Mesendoderm (in vitro differentiated cells): ENCODE measurements at regions not wholly inside any gene's neighbourhood (a gene's known extent, or its start where the extent isn't known, plus 50 kb on each side); places are given as distances from the start of the nearest gene placed in this dataset.

Experiments used
- DNase-seq: peaks from one replicate; pipeline ENCODE4 v3.0.0; 2013
- H2AK5ac ChIP-seq: 2 replicates; pipeline ENCODE4 v1.6.1; 2013; ENCODE audit warnings: low read length, inconsistent platforms
- H2BK120ac ChIP-seq: 2 replicates; pipeline ENCODE4 v1.6.1; 2013; ENCODE audit warnings: low read depth, mild to moderate bottlenecking, low read length, moderate library complexity, mixed read lengths
- H2BK15ac ChIP-seq: replicated peaks from 2 replicates; pipeline ENCODE4 v1.6.1; 2013; ENCODE audit warnings: low read depth, mild to moderate bottlenecking, moderate library complexity
- H2BK5ac ChIP-seq: 2 replicates; pipeline ENCODE4 v1.6.1; 2013; ENCODE audit warnings: low read length, inconsistent platforms
- H3K18ac ChIP-seq: 2 replicates; pipeline ENCODE4 v1.6.1; 2013; ENCODE audit warnings: mild to moderate bottlenecking, low read length, mixed read lengths
- H3K23ac ChIP-seq: one replicate; pipeline ENCODE4 v1.6.1; 2013; ENCODE audit warnings: low read length
- H3K27ac ChIP-seq: 2 replicates; pipeline ENCODE4 v1.5.1; 2013; ENCODE audit warnings: low read depth, mild to moderate bottlenecking, inconsistent platforms, low read length, moderate library complexity
- H3K27me3 ChIP-seq: 2 replicates; pipeline ENCODE4 v1.6.1; 2013; ENCODE audit warnings: low read length, control low read depth, mild to moderate bottlenecking, inconsistent platforms; ENCODE audit not compliant: insufficient read depth, poor library complexity
- H3K36me3 ChIP-seq: 2 replicates; pipeline ENCODE4 v1.6.1; 2013; ENCODE audit warnings: low read length, inconsistent platforms; ENCODE audit not compliant: control insufficient read depth, insufficient read depth
- H3K4ac ChIP-seq: one replicate; pipeline ENCODE4 v1.6.1; 2013; ENCODE audit warnings: low read depth, mild to moderate bottlenecking, low read length, moderate library complexity
- H3K4me1 ChIP-seq: 2 replicates; pipeline ENCODE4 v1.6.1; 2013; ENCODE audit warnings: low read depth, low read length, inconsistent platforms; ENCODE audit not compliant: control insufficient read depth
- H3K4me2 ChIP-seq: 2 replicates; pipeline ENCODE4 v1.6.1; 2013; ENCODE audit warnings: low read length
- H3K4me3 ChIP-seq: 2 replicates; pipeline ENCODE4 v1.5.1; 2013; ENCODE audit warnings: mild to moderate bottlenecking, low read length
- H3K56ac ChIP-seq: one replicate; pipeline ENCODE4 v1.6.1; 2013; ENCODE audit warnings: low read length
- H3K79me1 ChIP-seq: 2 replicates; pipeline ENCODE4 v1.6.1; 2013; ENCODE audit warnings: low read length, inconsistent platforms
- H3K79me2 ChIP-seq: 2 replicates; pipeline ENCODE4 v1.6.1; 2013; ENCODE audit warnings: mild to moderate bottlenecking, low read length; ENCODE audit not compliant: control insufficient read depth, insufficient read depth
- H3K9ac ChIP-seq: 2 replicates; pipeline ENCODE4 v1.6.1; 2013; ENCODE audit warnings: low read length, inconsistent platforms
- H4K5ac ChIP-seq: one replicate; pipeline ENCODE4 v1.6.1; 2013; ENCODE audit warnings: low read length
- H4K8ac ChIP-seq: one replicate; pipeline ENCODE4 v1.6.1; 2013; ENCODE audit warnings: low read depth, mild to moderate bottlenecking, control low read depth, low read length, moderate library complexity
- WGBS: extraction: QIAGEN DNeasy Blood & Tissue Kit; methylation state at CpG from one replicate; pipeline ENCODE4 v1.1.7; 2013; ENCODE audit warnings: low lambda C conversion rate, missing lambda C conversion rate; ENCODE audit not compliant: insufficient coverage; ENCODE audit errors: extremely low coverage; 5-methylcytosine and 5-hydroxymethylcytosine counted together

- Histone ChIP-seq H3K79me1 (no peaks in the 10 kb centered on the region), H3K79me2 (no peaks in the 10 kb centered on the region), H2BK120ac (no peak overlapping the region), H3K4me1 (no peaks in the 10 kb centered on the region), H3K27ac (no peak overlapping the region), H3K27me3 (no peaks in the 10 kb centered on the region), H4K8ac (no peak overlapping the region), H3K9ac (no peak overlapping the region), H2AK5ac (no peak overlapping the region), H3K18ac (no peak overlapping the region), H2BK5ac (no peak overlapping the region), H3K4me2 (no peak overlapping the region), H3K4me3 (no peak overlapping the region), H4K5ac (no peak overlapping the region), H2BK15ac (no peak overlapping the region), H3K23ac (no peak overlapping the region), H3K36me3 (no peaks in the 10 kb centered on the region), H3K56ac (no peak overlapping the region), H3K4ac (no peak overlapping the region)
- DNase-seq, result no peak
- no CpG with 5 or more reads among the region's 4 CpGs for WGBS
These were observed 71.7 kb upstream of the TMPRSS2 start for GRCh38 chr21:41579692-41580091.

- H3K4me2 ChIP-seq, result no peak overlapping the region
- no peak overlapping the region for H3K9ac ChIP-seq
- no peak overlapping the region for H4K8ac ChIP-seq
- H3K4ac ChIP-seq, result no peak overlapping the region
- H3K79me2 ChIP-seq, result no peaks in the 10 kb centered on the region
- H3K36me3 ChIP-seq, result no peaks in the 10 kb centered on the region
- H2BK15ac ChIP-seq, result no peak overlapping the region
- no peak overlapping the region for H3K56ac ChIP-seq
- no peak overlapping the region for H3K27ac ChIP-seq
- no peaks in the 10 kb centered on the region for H3K4me1 ChIP-seq
- H3K23ac ChIP-seq, result no peak overlapping the region
- H3K4me3 ChIP-seq, result no peak overlapping the region
- H3K79me1 ChIP-seq, result no peaks in the 10 kb centered on the region
- no CpG with 5 or more reads among the region's 2 CpGs for WGBS
- H2BK120ac ChIP-seq, result no peak overlapping the region
- H2AK5ac ChIP-seq, result no peak overlapping the region
- no peak for DNase-seq
- no peak overlapping the region for H3K18ac ChIP-seq
- no peak overlapping the region for H2BK5ac ChIP-seq
- H3K27me3 ChIP-seq, result no peaks in the 10 kb centered on the region
- no peak overlapping the region for H4K5ac ChIP-seq
These were observed 70.8 kb upstream of the TMPRSS2 start for GRCh38 chr21:41578716-41579115.

- no peaks in the 10 kb centered on the region for H3K79me1 ChIP-seq
- no peak overlapping the region for H3K27ac ChIP-seq
- H3K9ac ChIP-seq, result no peak overlapping the region
- no peak for DNase-seq
- H2AK5ac ChIP-seq, result no peak overlapping the region
- no peak overlapping the region for H3K4ac ChIP-seq
- no peak overlapping the region for H2BK120ac ChIP-seq
- no peak overlapping the region for H3K4me2 ChIP-seq
- H2BK15ac ChIP-seq, result no peak overlapping the region
- H3K23ac ChIP-seq, result no peak overlapping the region
- no peak overlapping the region for H4K8ac ChIP-seq
- no peak overlapping the region for H3K4me3 ChIP-seq
- no peaks in the 10 kb centered on the region for H3K27me3 ChIP-seq
- H3K79me2 ChIP-seq, result no peaks in the 10 kb centered on the region
- no peak overlapping the region for H3K18ac ChIP-seq
- WGBS, result no CpG with 5 or more reads among the region's 1 CpG
- no peaks in the 10 kb centered on the region for H3K36me3 ChIP-seq
- H2BK5ac ChIP-seq, result no peak overlapping the region
- H3K4me1 ChIP-seq, result no peaks in the 10 kb centered on the region
- no peak overlapping the region for H4K5ac ChIP-seq
- no peak overlapping the region for H3K56ac ChIP-seq
These were observed 70.1 kb upstream of the TMPRSS2 start for GRCh38 chr21:41578083-41578482.

- no peak for DNase-seq
- no peak overlapping the region for H3K18ac ChIP-seq
- H2BK120ac ChIP-seq, result no peak overlapping the region
- WGBS, result no CpG with 5 or more reads among the region's 4 CpGs
- H3K9ac ChIP-seq, result no peak overlapping the region
- no peak overlapping the region for H2AK5ac ChIP-seq
- no peaks in the 10 kb centered on the region for H3K4me1 ChIP-seq
- no peaks in the 10 kb centered on the region for H3K79me2 ChIP-seq
- H2BK5ac ChIP-seq, result no peak overlapping the region
- no peak overlapping the region for H3K4ac ChIP-seq
- no peak overlapping the region for H3K4me3 ChIP-seq
- H3K27ac ChIP-seq, result no peak overlapping the region
- H2BK15ac ChIP-seq, result no peak overlapping the region
- H3K23ac ChIP-seq, result no peak overlapping the region
- H3K56ac ChIP-seq, result no peak overlapping the region
- no peaks in the 10 kb centered on the region for H3K79me1 ChIP-seq
- H3K27me3 ChIP-seq, result no peaks in the 10 kb centered on the region
- H4K8ac ChIP-seq, result no peak overlapping the region
- H4K5ac ChIP-seq, result no peak overlapping the region
- no peaks in the 10 kb centered on the region for H3K36me3 ChIP-seq
- H3K4me2 ChIP-seq, result no peak overlapping the region
These were observed 68.2 kb upstream of the TMPRSS2 start for GRCh38 chr21:41576013-41576615.

GRCh38 chr21:41573902-41574690 lies 66.1 kb upstream of the TMPRSS2 start:
- no CpG with 5 or more reads among the region's 5 CpGs for WGBS
- no peak overlapping the region for H3K56ac ChIP-seq

More at GRCh38 chr21:41573902-41574690, 66.1 kb upstream of the TMPRSS2 start:
- no peak overlapping the region for H3K18ac ChIP-seq
- H4K8ac ChIP-seq, result no peak overlapping the region
- no peak overlapping the region for H3K9ac ChIP-seq
- H2BK5ac ChIP-seq, result no peak overlapping the region
- no peaks in the 10 kb centered on the region for H3K79me1 ChIP-seq
- H3K4me3 ChIP-seq, result no peak overlapping the region
- H3K23ac ChIP-seq, result no peak overlapping the region
- H3K27me3 ChIP-seq, result no peaks in the 10 kb centered on the region
- no peak overlapping the region for H3K4me2 ChIP-seq
- H2BK120ac ChIP-seq, result no peak overlapping the region
- no peak for DNase-seq
- H2AK5ac ChIP-seq, result no peak overlapping the region
- no peak overlapping the region for H3K27ac ChIP-seq
- H3K4me1 ChIP-seq, result no peaks in the 10 kb centered on the region
- H3K79me2 ChIP-seq, result no peaks in the 10 kb centered on the region
- no peaks in the 10 kb centered on the region for H3K36me3 ChIP-seq
- H2BK15ac ChIP-seq, result no peak overlapping the region
- no peak overlapping the region for H3K4ac ChIP-seq
- H4K5ac ChIP-seq, result no peak overlapping the region
